Stomach (tissue), 4 donors: ENCODE measurements at regions not wholly inside any gene's neighbourhood (a gene's known extent, or its start where the extent isn't known, plus 50 kb on each side); places are given as distances from the start of the nearest gene placed in this dataset.

ENCODE experiments used
- EP300 ChIP-seq: sonication (generic); formaldehyde crosslinking; IDR thresholded peaks from one replicate; pipeline ENCODE4 v1.6.1; 2017; ENCODE audit warnings: antibody characterized with exemption
- POLR2A ChIP-seq, 4 donors: fragments of 450-650 bp; IDR thresholded peaks; one replicate each; pipeline ENCODE4 v1.6.1; 2016; ENCODE audit warnings: antibody characterized with exemption in 4 of 4, control low read depth in 2 of 4, mild to moderate bottlenecking in 1 of 4, moderate library complexity in 1 of 4
- POLR2AphosphoS5 ChIP-seq, 3 donors: sonication (generic); formaldehyde crosslinking; IDR thresholded peaks; one replicate each; pipeline ENCODE4 v1.6.1; 2016; ENCODE audit warnings: antibody characterized with exemption in 3 of 3
- TF ChIP-seq, protein P1 (sequence below), 7 experiments: fragments of 450-650 bp in 4 of 7; fragments of 200-600 bp in 3 of 7; sonication (generic) in 3 of 7; IDR thresholded peaks; one replicate each; pipeline ENCODE4 v1.5.1; 2016 to 2019; ENCODE audit warnings: antibody characterized with exemption in 7 of 7, control low read depth in 2 of 7, mild to moderate bottlenecking in 1 of 7

DNA sequence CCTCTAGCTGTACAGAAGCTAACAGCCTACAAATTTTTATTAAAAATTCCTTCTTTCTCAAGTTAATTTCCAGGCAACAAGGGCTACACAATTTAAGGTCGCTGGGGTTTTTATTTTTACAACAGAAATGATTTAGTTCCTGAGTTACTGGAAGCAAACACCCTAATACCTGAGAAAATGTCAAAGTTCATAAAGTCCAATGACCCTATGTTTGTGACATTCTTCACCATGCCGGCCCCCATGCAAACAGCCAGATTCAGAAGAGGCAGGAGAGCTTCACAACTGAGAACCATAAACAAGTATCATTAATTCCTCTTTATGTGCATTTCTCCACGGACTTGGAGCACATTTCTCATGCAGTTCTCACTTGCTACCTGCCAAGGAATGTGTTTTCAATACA, 236.2 kb upstream of the EGLN3 start:
- TF ChIP-seq, protein P1, sequence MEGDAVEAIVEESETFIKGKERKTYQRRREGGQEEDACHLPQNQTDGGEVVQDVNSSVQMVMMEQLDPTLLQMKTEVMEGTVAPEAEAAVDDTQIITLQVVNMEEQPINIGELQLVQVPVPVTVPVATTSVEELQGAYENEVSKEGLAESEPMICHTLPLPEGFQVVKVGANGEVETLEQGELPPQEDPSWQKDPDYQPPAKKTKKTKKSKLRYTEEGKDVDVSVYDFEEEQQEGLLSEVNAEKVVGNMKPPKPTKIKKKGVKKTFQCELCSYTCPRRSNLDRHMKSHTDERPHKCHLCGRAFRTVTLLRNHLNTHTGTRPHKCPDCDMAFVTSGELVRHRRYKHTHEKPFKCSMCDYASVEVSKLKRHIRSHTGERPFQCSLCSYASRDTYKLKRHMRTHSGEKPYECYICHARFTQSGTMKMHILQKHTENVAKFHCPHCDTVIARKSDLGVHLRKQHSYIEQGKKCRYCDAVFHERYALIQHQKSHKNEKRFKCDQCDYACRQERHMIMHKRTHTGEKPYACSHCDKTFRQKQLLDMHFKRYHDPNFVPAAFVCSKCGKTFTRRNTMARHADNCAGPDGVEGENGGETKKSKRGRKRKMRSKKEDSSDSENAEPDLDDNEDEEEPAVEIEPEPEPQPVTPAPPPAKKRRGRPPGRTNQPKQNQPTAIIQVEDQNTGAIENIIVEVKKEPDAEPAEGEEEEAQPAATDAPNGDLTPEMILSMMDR (IDR thresholded peaks at IDR 0.05), result no peak
- TF ChIP-seq POLR2A (IDR thresholded peaks at IDR 0.05), result no peak
- TF ChIP-seq POLR2AphosphoS5 (IDR thresholded peaks at IDR 0.05), result no peak
- no peak for TF ChIP-seq EP300
